ENCODE measurements at regions not wholly inside any gene's neighbourhood (a gene's known extent, or its start where the extent isn't known, plus 50 kb on each side); places are given as distances from the start of the nearest gene placed in this dataset.

GRCh38 chr16:72240466-72240865 lies 68.5 kb upstream of the PMFBP1 start:
- DNase-seq (ENCODE audit: low spot score): no peak
- TF ChIP-seq CTCF (IDR thresholded peaks at IDR 0.05; ENCODE audit: extremely low read depth, missing control alignments): no peak

GRCh38 chr16:72236866-72237265 lies 64.9 kb upstream of the PMFBP1 start:
- no peak for DNase-seq (ENCODE audit: low spot score)
- TF ChIP-seq CTCF (IDR thresholded peaks at IDR 0.05; ENCODE audit: extremely low read depth, missing control alignments): no peak

- TF ChIP-seq CTCF (IDR thresholded peaks at IDR 0.05; ENCODE audit: extremely low read depth, missing control alignments): no peak
These were observed 62.4 kb upstream of the PMFBP1 start for GRCh38 chr16:72234387-72234786.

GRCh38 chr16:72228014-72228413 lies 56.1 kb upstream of the PMFBP1 start:
- TF ChIP-seq CTCF (IDR thresholded peaks at IDR 0.05; ENCODE audit: extremely low read depth, missing control alignments): no peak
- no peak for DNase-seq (ENCODE audit: low spot score)

More at GRCh38 chr16:72234387-72234786, 62.4 kb upstream of the PMFBP1 start:
- no peak for DNase-seq (ENCODE audit: low spot score)

- TF ChIP-seq CTCF (IDR thresholded peaks at IDR 0.05; ENCODE audit: extremely low read depth, missing control alignments): no peak
These were observed 54.2 kb upstream of the PMFBP1 start for GRCh38 chr16:72226136-72226535.

GRCh38 chr16:72224260-72224768 lies 52.4 kb upstream of the PMFBP1 start:
- no peak for TF ChIP-seq CTCF (IDR thresholded peaks at IDR 0.05; ENCODE audit: extremely low read depth, missing control alignments)
- no peak for DNase-seq (ENCODE audit: low spot score)

More at GRCh38 chr16:72226136-72226535, 54.2 kb upstream of the PMFBP1 start:
- DNase-seq (ENCODE audit: low spot score): no peak

GRCh38 chr16:72222503-72222902 lies 50.5 kb upstream of the PMFBP1 start:
- DNase-seq (ENCODE audit: low spot score): no peak
- TF ChIP-seq CTCF (IDR thresholded peaks at IDR 0.05; ENCODE audit: extremely low read depth, missing control alignments): no peak

Data from GM20000 (cell line).